ENCODE measurements at regions not wholly inside any gene's neighbourhood (a gene's known extent, or its start where the extent isn't known, plus 50 kb on each side); places are given as distances from the start of the nearest gene placed in this dataset. TPM values are rescaled to one million over a fixed set of nuclear protein-coding genes. Genes with fewer than 3 reads are reported as not detected.

DNA sequence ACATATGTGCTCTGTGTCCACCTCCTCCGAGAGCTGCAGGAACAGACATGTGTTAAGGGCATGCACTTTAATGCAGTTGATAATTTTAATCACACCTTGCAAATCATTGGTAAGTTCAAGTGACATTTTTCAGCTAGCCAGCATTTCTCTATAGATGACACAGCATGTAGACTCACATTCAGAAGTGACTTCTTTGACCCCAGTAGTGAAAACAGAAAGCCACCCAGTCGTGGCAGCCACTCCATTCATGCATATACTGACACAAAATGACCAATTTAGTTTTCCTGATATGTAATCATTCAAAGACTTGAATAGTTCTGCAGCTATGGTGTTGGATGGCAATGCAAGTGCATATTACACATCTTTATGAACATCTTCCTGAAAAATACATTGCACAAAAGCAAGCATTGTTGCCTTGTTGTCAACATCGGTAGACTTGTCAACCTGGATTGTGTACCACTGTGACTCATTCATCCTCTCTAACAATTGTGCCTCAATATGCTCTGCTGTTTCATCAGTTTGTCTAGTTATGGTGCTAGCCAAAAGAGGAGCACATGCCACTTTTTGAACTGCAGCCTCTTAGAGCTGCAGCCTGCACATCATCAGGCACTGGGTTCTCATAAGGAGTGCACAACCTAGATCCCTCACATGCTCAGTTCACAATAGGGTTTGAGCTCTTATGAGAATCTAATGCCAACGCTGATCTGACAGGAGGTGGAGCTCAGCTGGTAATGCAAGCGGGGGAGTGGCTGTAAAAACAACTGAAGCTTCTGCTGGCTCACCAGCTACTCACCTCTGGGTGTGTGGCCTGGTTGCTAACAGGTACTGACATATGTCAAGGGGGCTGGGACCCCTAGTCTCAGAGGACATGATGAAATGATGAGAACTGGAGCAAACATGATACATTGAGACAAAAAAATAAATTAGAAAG lies 622.0 kb downstream of the PYDC2 start:
- no peak overlapping the region for H3K9ac ChIP-seq (ENCODE audit: low read depth in 1 of 2, low read length in 2 of 2)
- H3K9me3 ChIP-seq (ENCODE audit: control insufficient read depth in 4 of 4, low read length in 3 of 4): no peaks in the 10 kb centered on the region
- no peaks in the 10 kb centered on the region for H3K36me3 ChIP-seq (ENCODE audit: control insufficient read depth in 4 of 4, insufficient read depth in 3 of 4, low read depth in 1 of 4, low read length in 3 of 4)
- WGBS: 55% methylated on average over 5 of the region's 5 CpGs
- no peaks in the 10 kb centered on the region for H3K27me3 ChIP-seq (ENCODE audit: control insufficient read depth in 4 of 4, insufficient read depth in 4 of 4, low read length in 3 of 4)
- no peaks in the 10 kb centered on the region for H3K4me1 ChIP-seq (ENCODE audit: control insufficient read depth in 4 of 4, insufficient read depth in 4 of 4, low read length in 3 of 4)
- no peak for TF ChIP-seq SP1 (IDR thresholded peaks at IDR 0.05)
- no peak for TF ChIP-seq FOXA2 (IDR thresholded peaks at IDR 0.05)
- TF ChIP-seq YY1 (IDR thresholded peaks at IDR 0.05): no peak
- no peak for TF ChIP-seq HNF4A (conservative IDR thresholded peaks at IDR 0.05)
- no peak for TF ChIP-seq EGR1 (IDR thresholded peaks at IDR 0.05; ENCODE audit: low read depth in 2 of 2)
- no peak for TF ChIP-seq RXRA (IDR thresholded peaks at IDR 0.05)
- TF ChIP-seq ATF3 (IDR thresholded peaks at IDR 0.05): no peak
- TF ChIP-seq NR2F2 (IDR thresholded peaks at IDR 0.05): no peak
- no peak for TF ChIP-seq JUND (IDR thresholded peaks at IDR 0.05)
- no peak for TF ChIP-seq MAX (IDR thresholded peaks at IDR 0.05)
- no peak for TF ChIP-seq RAD21 (IDR thresholded peaks at IDR 0.05)
- TF ChIP-seq TAF1 (conservative IDR thresholded peaks at IDR 0.05): no peak
- TF ChIP-seq REST (IDR thresholded peaks at IDR 0.05): no peak
- TF ChIP-seq CTCF (IDR thresholded peaks at IDR 0.05; ENCODE audit: low read depth, low read length, missing input control): no peak
- H3K27ac ChIP-seq (ENCODE audit: low read depth in 1 of 2, low read length in 2 of 2): no peak overlapping the region
- no peak overlapping the region for H3K4me3 ChIP-seq (ENCODE audit: low read depth in 1 of 3, low read length in 3 of 3)
- DNase-seq (ENCODE audit: low spot score): no peak

Small RNAs in the stretch of these regions (small RNA-seq; reads per million reads assigned to genes)
- gene RF00019: not detected

Measured in liver (tissue), 9 donors.